Activated CD8-positive, alpha-beta T cell treated with anti-CD3 and anti-CD28 coated beads, Interleukin-2, amount 10 ng/mL, durations not matched to agents 7 days and 5 days (primary cell): ENCODE measurements at regions not wholly inside any gene's neighbourhood (a gene's known extent, or its start where the extent isn't known, plus 50 kb on each side); places are given as distances from the start of the nearest gene placed in this dataset.

ENCODE experiments used
- ATAC-seq: fragments of 150-1000 bp; cut with Tn5 transposase; one replicate; pipeline ENCODE4 v1.10.0; 2021; ENCODE audit warnings: moderate library complexity
- CTCF ChIA-PET: fragments of 350-600 bp; sonication (Branson Sonifier 250); formaldehyde crosslinking; loops from one replicate; lab custom pipeline; 2021; ENCODE audit warnings: antibody characterized with exemption; lab: Charles Lee
- POLR2A ChIA-PET: fragments of 350-600 bp; sonication (Branson Sonifier 250); formaldehyde crosslinking; loops from one replicate; lab custom pipeline; 2021; ENCODE audit warnings: antibody characterized with exemption; lab: Charles Lee
- DNase-seq: peaks from one replicate; pipeline ENCODE4 v3.0.0-alpha.2; 2020
- H3K27ac Mint-ChIP-seq: one replicate; pipeline ENCODE4 v1.8.0; 2021; ENCODE audit warnings: mild to moderate bottlenecking, mixed read lengths
- H3K27me3 Mint-ChIP-seq: one replicate; pipeline ENCODE4 v1.8.0; 2021; ENCODE audit warnings: low read depth, mixed read lengths
- H3K36me3 Mint-ChIP-seq: one replicate; pipeline ENCODE4 v1.8.0; 2021; ENCODE audit warnings: low read depth, mixed read lengths
- H3K4me1 Mint-ChIP-seq: one replicate; pipeline ENCODE4 v1.8.0; 2021; ENCODE audit warnings: low read depth, mixed read lengths
- H3K4me3 Mint-ChIP-seq: one replicate; pipeline ENCODE4 v1.8.0; 2021; ENCODE audit warnings: mild to moderate bottlenecking, mixed read lengths
- H3K9me3 Mint-ChIP-seq: one replicate; pipeline ENCODE4 v1.8.0; 2022; ENCODE audit warnings: mixed read lengths; ENCODE audit not compliant: insufficient read depth

- Mint-ChIP-seq H3K27me3 (no peaks in the 10 kb centered on the region), H3K9me3 (no peaks in the 10 kb centered on the region), H3K27ac (no peak overlapping the region), H3K4me1 (no peaks in the 10 kb centered on the region), H3K4me3 (no peak overlapping the region), H3K36me3 (no peaks in the 10 kb centered on the region)
- CTCF ChIA-PET = no interaction called here
- POLR2A ChIA-PET = no interaction called here
- ATAC-seq (no peak), DNase-seq (no peak)
Measured at GRCh38 chrX:33330798-33331197, 119.4 kb upstream of the DMD start.

- H3K27ac Mint-ChIP-seq = no peak overlapping the region
- no peaks in the 10 kb centered on the region for H3K9me3 Mint-ChIP-seq
- CTCF ChIA-PET = no interaction called here
- no peaks in the 10 kb centered on the region for H3K27me3 Mint-ChIP-seq
- no peaks in the 10 kb centered on the region for H3K4me1 Mint-ChIP-seq
- DNase-seq (no peak), ATAC-seq (no peak)
- H3K4me3 Mint-ChIP-seq = no peak overlapping the region
- POLR2A ChIA-PET = no interaction called here
- no peaks in the 10 kb centered on the region for H3K36me3 Mint-ChIP-seq
Measured at GRCh38 chrX:33324099-33324498, 112.8 kb upstream of the DMD start.

GRCh38 chrX:33307911-33308354 is 96.6 kb upstream of the DMD start:
- Mint-ChIP-seq H3K9me3 (no peaks in the 10 kb centered on the region), H3K4me1 (no peaks in the 10 kb centered on the region), H3K36me3 (no peaks in the 10 kb centered on the region), H3K27ac (no peak overlapping the region), H3K27me3 (no peaks in the 10 kb centered on the region), H3K4me3 (no peak overlapping the region)
- ATAC-seq = no peak
- POLR2A ChIA-PET = no interaction called here
- CTCF ChIA-PET = no interaction called here
- DNase-seq = no peak

- Mint-ChIP-seq H3K9me3 (no peaks in the 10 kb centered on the region), H3K4me3 (no peak overlapping the region), H3K4me1 (no peaks in the 10 kb centered on the region), H3K27me3 (no peaks in the 10 kb centered on the region), H3K27ac (no peak overlapping the region), H3K36me3 (no peaks in the 10 kb centered on the region)
- no peak for DNase-seq
- ChIA-PET POLR2A (no interaction called here), CTCF (no interaction called here)
- no peak for ATAC-seq
Measured at GRCh38 chrX:33298622-33299021, 87.3 kb upstream of the DMD start.

GRCh38 chrX:33285550-33285949 is 74.2 kb upstream of the DMD start:
- CTCF ChIA-PET = no interaction called here
- no peak overlapping the region for H3K27ac Mint-ChIP-seq
- no peak overlapping the region for H3K4me3 Mint-ChIP-seq
- no peaks in the 10 kb centered on the region for H3K4me1 Mint-ChIP-seq
- no peaks in the 10 kb centered on the region for H3K27me3 Mint-ChIP-seq
- no peaks in the 10 kb centered on the region for H3K36me3 Mint-ChIP-seq
- POLR2A ChIA-PET = no interaction called here
- DNase-seq (no peak), ATAC-seq (no peak)
- H3K9me3 Mint-ChIP-seq = peaks cover 7% of the 10 kb centered on the region

GRCh38 chrX:33277046-33277445 is 65.7 kb upstream of the DMD start:
- POLR2A ChIA-PET = no interaction called here
- no peaks in the 10 kb centered on the region for H3K36me3 Mint-ChIP-seq

GRCh38 chrX:33273535-33273934 is 62.2 kb upstream of the DMD start:
- DNase-seq (no peak), ATAC-seq (no peak)
- Mint-ChIP-seq H3K36me3 (no peaks in the 10 kb centered on the region), H3K27me3 (no peaks in the 10 kb centered on the region), H3K9me3 (no peaks in the 10 kb centered on the region), H3K27ac (no peak overlapping the region), H3K4me3 (no peak overlapping the region), H3K4me1 (no peaks in the 10 kb centered on the region)
- POLR2A ChIA-PET = no interaction called here
- CTCF ChIA-PET = no interaction called here

More at GRCh38 chrX:33277046-33277445, 65.7 kb upstream of the DMD start:
- Mint-ChIP-seq H3K9me3 (no peaks in the 10 kb centered on the region), H3K4me3 (no peak overlapping the region), H3K27me3 (no peaks in the 10 kb centered on the region), H3K27ac (no peak overlapping the region), H3K4me1 (no peaks in the 10 kb centered on the region)
- DNase-seq (no peak), ATAC-seq (no peak)
- CTCF ChIA-PET = no interaction called here

GRCh38 chrX:33272986-33273385 is 61.6 kb upstream of the DMD start:
- Mint-ChIP-seq H3K9me3 (no peaks in the 10 kb centered on the region), H3K27me3 (no peaks in the 10 kb centered on the region), H3K36me3 (no peaks in the 10 kb centered on the region), H3K4me1 (no peaks in the 10 kb centered on the region), H3K27ac (no peak overlapping the region), H3K4me3 (no peak overlapping the region)
- no peak for ATAC-seq
- ChIA-PET CTCF (no interaction called here), POLR2A (no interaction called here)
- DNase-seq = no peak
